ENCODE measurements at regions not wholly inside any gene's neighbourhood (a gene's known extent, or its start where the extent isn't known, plus 50 kb on each side); places are given as distances from the start of the nearest gene placed in this dataset.

DNA sequence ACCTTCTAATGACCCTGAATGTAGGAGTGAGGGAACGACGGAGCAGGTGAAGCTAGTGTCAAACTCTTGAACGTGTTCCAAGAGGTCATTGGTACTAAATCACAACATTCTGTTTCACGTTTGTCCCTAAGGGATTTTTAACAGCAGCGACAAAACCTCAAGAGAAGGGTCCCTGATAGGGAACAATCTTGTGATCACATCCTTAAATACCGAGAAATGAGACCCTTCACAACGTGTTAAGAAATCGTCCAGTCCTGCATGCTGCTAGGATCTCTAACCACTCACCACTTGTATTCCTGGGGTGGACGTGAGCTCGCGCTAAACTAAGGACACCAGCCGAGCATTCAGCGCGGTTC is 134.1 kb upstream of the KRAS start:
- Histone ChIP-seq H3K4me1 (ENCODE audit: insufficient read depth, low read length, poor library complexity, severe bottlenecking) (peaks cover 5% of the 10 kb centered on the region), H3K27me3 (replicated peaks; ENCODE audit: insufficient read depth, low read depth, low read length, poor library complexity) (no peaks in the 10 kb centered on the region), H3K27ac (ENCODE audit: low read depth, low read length, poor library complexity, severe bottlenecking) (peak overlapping the region; percentile 99), H3K9me3 (ENCODE audit: low read depth, low read length, poor library complexity, severe bottlenecking) (no peaks in the 10 kb centered on the region), H3K36me3 (ENCODE audit: insufficient read depth, low read length, poor library complexity, severe bottlenecking) (no peaks in the 10 kb centered on the region), H3K4me3 (ENCODE audit: low read depth, low read length, poor library complexity, severe bottlenecking) (peak overlapping the region; percentile 69)
- CTCF ChIA-PET = no interaction called here
- intact Hi-C loops (cut with micrococcal nuclease; ENCODE audit: unreplicated experiment) = no loop called here
- TF ChIP-seq CTCF (conservative IDR thresholded peaks at IDR 0.05; ENCODE audit: low read depth, low read length) (no peak), EZH2 (IDR thresholded peaks at IDR 0.05; ENCODE audit: borderline replicate concordance, low read depth, low read length, poor library complexity, severe bottlenecking) (no peak)
- POLR2A ChIA-PET (ENCODE audit: low non-redundant PET) = interaction anchor here (0.6 to 0.8 kb wide), 6 partner anchors 22 to 1888 kb away, joined by 3 to 10 read pairs (median 8); no protein-coding TSS in a partner anchor
- no TSS peak for BruUV-seq (replicated peaks)
- DNase-seq (ENCODE audit: low spot score) = no peak

DNA sequence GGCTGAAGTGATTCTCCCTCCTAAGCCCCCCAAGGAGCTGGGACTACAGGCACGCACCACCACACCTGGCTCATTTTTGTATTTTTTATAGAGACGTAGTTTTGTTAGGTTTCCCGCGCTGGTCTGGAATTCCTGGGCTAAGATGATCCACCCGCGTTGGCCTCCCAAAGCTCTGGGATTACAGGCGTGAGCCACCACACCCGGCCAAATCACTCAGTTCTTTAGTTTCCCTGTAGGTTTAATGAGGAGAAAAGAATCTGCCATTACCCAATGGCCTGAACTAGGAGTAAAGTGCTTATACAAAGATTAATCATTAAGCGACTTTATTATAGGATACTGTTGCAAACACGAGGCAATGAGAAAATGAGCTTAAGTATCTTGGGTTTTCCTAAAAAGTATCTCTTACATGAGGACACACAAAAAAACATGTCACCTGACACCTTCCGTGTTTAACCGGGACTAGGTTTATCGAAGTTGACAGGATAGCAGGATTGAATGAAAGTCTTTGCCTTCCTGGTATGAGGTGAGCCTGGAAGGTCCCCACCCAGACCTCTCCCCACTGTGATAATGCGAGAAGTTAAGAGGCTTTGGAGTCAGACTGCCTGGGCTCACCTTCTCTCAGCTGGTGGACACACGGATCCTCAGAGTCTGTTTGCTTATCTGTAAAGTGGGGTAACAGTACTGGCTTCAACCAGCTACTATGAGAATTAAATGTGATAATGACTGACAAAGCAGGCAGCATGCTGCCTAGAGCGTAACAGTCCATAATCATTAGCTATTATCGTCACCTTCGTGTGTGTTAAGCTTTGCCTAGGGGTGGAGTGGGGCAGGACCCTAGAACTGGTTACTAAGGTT is 133.5 kb upstream of the KRAS start:
- no peak for DNase-seq (ENCODE audit: low spot score)
- TF ChIP-seq CTCF (conservative IDR thresholded peaks at IDR 0.05; ENCODE audit: low read depth, low read length) (no peak), EZH2 (IDR thresholded peaks at IDR 0.05; ENCODE audit: borderline replicate concordance, low read depth, low read length, poor library complexity, severe bottlenecking) (no peak)
- Histone ChIP-seq H3K27me3 (replicated peaks; ENCODE audit: insufficient read depth, low read depth, low read length, poor library complexity) (no peaks in the 10 kb centered on the region), H3K4me1 (ENCODE audit: insufficient read depth, low read length, poor library complexity, severe bottlenecking) (peaks cover 5% of the 10 kb centered on the region), H3K9me3 (ENCODE audit: low read depth, low read length, poor library complexity, severe bottlenecking) (no peaks in the 10 kb centered on the region), H3K36me3 (ENCODE audit: insufficient read depth, low read length, poor library complexity, severe bottlenecking) (no peaks in the 10 kb centered on the region), H3K4me3 (ENCODE audit: low read depth, low read length, poor library complexity, severe bottlenecking) (no peak overlapping the region), H3K27ac (ENCODE audit: low read depth, low read length, poor library complexity, severe bottlenecking) (no peak overlapping the region)
- intact Hi-C loops (cut with micrococcal nuclease; ENCODE audit: unreplicated experiment) = no loop called here
- no TSS peak for BruUV-seq (replicated peaks)
- POLR2A ChIA-PET (ENCODE audit: low non-redundant PET) = interaction anchor here (0.6 to 0.8 kb wide), 3 partner anchors 21 to 308 kb away, joined by 3 to 9 read pairs (median 7); no protein-coding TSS in a partner anchor
- CTCF ChIA-PET = no interaction called here

DNA sequence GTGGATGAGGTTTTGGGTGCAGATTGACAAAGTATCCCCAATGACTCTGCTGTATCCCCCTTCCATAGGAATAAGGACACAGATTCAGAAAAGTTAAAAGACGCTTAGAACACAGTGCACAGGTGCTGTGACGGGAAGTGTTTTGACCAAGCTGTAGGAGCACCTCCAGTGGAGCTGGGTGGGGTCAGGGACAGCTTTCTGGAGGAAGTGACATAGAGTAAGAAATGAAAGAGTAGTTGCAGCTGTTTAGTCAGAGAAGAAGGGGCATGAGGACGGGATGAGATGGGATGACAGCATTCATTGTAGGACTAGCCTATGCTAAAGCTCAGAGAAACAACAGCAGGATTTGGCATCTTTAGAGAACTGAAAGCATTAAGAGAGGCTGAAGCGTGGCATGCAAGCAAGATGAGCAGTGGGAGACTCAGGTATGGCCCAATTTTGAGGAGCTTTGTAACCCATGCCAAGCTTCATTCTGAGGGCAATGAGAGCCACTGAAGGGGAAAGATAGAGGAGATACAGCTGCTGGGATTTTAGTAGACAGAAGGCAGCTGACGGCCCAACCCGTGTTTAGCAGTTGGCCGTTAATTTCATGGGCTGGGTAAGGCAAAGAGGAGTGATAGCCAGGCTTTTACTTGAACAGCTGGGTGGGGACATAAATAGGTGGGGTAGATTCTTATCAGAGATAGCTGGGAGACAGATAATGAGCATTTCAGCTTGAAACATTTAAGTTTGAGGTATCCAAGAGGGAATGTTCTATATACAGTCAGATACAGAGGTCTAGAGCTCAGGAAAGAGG is 131.8 kb upstream of the KRAS start:
- no TSS peak for BruUV-seq (replicated peaks)
- no peak overlapping the region for H3K27ac ChIP-seq (ENCODE audit: low read depth, low read length, poor library complexity, severe bottlenecking)
- CTCF ChIA-PET = no interaction called here
- no peaks in the 10 kb centered on the region for H3K9me3 ChIP-seq (ENCODE audit: low read depth, low read length, poor library complexity, severe bottlenecking)
- intact Hi-C loops (cut with micrococcal nuclease; ENCODE audit: unreplicated experiment) = no loop called here
- DNase-seq (ENCODE audit: low spot score) = no peak
- POLR2A ChIA-PET (ENCODE audit: low non-redundant PET) = no interaction called here
- H3K4me3 ChIP-seq (ENCODE audit: low read depth, low read length, poor library complexity, severe bottlenecking) = no peak overlapping the region
- TF ChIP-seq EZH2 (IDR thresholded peaks at IDR 0.05; ENCODE audit: borderline replicate concordance, low read depth, low read length, poor library complexity, severe bottlenecking) (no peak), CTCF (conservative IDR thresholded peaks at IDR 0.05; ENCODE audit: low read depth, low read length) (no peak)
- H3K36me3 ChIP-seq (ENCODE audit: insufficient read depth, low read length, poor library complexity, severe bottlenecking) = no peaks in the 10 kb centered on the region
- peaks cover 5% of the 10 kb centered on the region for H3K4me1 ChIP-seq (ENCODE audit: insufficient read depth, low read length, poor library complexity, severe bottlenecking)
- no peaks in the 10 kb centered on the region for H3K27me3 ChIP-seq (replicated peaks; ENCODE audit: insufficient read depth, low read depth, low read length, poor library complexity)
